Esophagus (tissue), 2 donors: ENCODE measurements at regions not wholly inside any gene's neighbourhood (a gene's known extent, or its start where the extent isn't known, plus 50 kb on each side); places are given as distances from the start of the nearest gene placed in this dataset.

ENCODE experiments used
- H3K27ac ChIP-seq, 2 donors: one replicate each; pipeline ENCODE4 v1.5.1; 2013; ENCODE audit warnings: low read depth in 2 of 2, mild to moderate bottlenecking in 2 of 2, inconsistent platforms in 1 of 2, low read length in 1 of 2, moderate library complexity in 1 of 2
- H3K27me3 ChIP-seq, 2 donors: one replicate each; pipeline ENCODE4 v1.6.1; 2013; ENCODE audit warnings: low read length in 2 of 2, control low read depth in 1 of 2, mild to moderate bottlenecking in 1 of 2; ENCODE audit not compliant: insufficient read depth in 2 of 2, control insufficient read depth in 1 of 2
- H3K36me3 ChIP-seq, 2 donors: one replicate each; pipeline ENCODE4 v1.6.1; 2013; ENCODE audit warnings: low read length in 1 of 2; ENCODE audit not compliant: control insufficient read depth in 2 of 2, insufficient read depth in 2 of 2
- H3K4me1 ChIP-seq, 2 donors: one replicate each; pipeline ENCODE4 v1.6.1; 2013; ENCODE audit warnings: low read length in 1 of 2; ENCODE audit not compliant: control insufficient read depth in 2 of 2, insufficient read depth in 2 of 2
- H3K4me3 ChIP-seq, 2 donors: one replicate each; pipeline ENCODE4 v1.5.1; 2013; ENCODE audit warnings: low read length in 2 of 2, mild to moderate bottlenecking in 2 of 2, low read depth in 1 of 2, moderate library complexity in 1 of 2
- H3K9me3 ChIP-seq, 2 donors: one replicate each; pipeline ENCODE4 v1.6.1; 2013; ENCODE audit warnings: mild to moderate bottlenecking in 2 of 2, low read depth in 1 of 2, low read length in 1 of 2, moderate library complexity in 1 of 2; ENCODE audit not compliant: control insufficient read depth in 2 of 2, insufficient read depth in 1 of 2
- WGBS, 2 donors: extraction: QIAGEN DNeasy Blood & Tissue Kit; methylation state at CpG; one replicate each; pipeline ENCODE4 v1.1.7; 2013; 5-methylcytosine and 5-hydroxymethylcytosine counted together
- donor health status: healthy with polysubstance abuse.
- donor health status: Bipolar disorder and iron deficiency.

DNA sequence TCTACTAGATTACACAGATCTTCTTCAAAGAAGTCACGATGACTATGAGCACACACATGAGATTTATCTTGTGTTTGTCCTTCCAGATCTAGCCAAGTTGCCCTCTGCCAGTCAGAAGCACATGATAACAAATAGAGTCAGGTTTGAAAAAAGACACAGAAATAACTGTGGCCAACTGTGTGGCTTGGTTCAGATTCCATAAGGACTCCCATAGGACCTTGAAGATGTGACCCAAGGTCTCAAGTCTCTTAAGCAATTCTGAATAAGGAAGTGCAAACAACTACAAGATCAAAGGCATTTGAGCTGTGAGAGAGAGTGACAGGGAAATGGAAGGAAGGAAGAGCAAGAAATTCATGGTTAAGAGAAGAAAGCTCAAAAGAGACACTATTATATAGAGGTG, 194.0 kb downstream of the PLPP3 start:
- no peaks in the 10 kb centered on the region for H3K4me1 ChIP-seq
- H3K4me3 ChIP-seq, result no peak overlapping the region
- H3K9me3 ChIP-seq, result no peaks in the 10 kb centered on the region
- no peak overlapping the region for H3K27ac ChIP-seq
- H3K36me3 ChIP-seq, result no peaks in the 10 kb centered on the region
- WGBS, 2 donors, result 67 to 83% methylated on average over 1 of the region's 1 CpG
- H3K27me3 ChIP-seq, result no peaks in the 10 kb centered on the region

DNA sequence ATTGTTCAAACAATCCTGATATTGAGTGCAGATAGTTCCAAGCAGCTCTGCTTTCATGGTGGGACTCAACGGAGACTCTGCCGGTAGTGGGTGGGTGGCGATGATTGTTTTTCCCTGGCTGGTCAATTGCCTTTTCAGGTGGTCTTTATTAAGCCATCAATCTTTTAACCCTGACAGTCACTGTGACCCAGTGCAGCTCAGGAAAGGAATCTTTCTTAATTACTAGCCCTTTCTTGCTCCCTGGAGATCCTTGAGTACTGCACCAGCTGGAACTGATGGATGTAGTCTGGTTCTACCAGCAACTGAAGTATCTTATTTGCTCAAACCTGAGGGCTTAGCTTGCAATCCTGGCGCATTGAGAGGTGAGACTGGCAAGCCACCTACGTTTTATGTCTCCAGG, 196.4 kb downstream of the PLPP3 start:
- 91 to 94% methylated on average over 5 of the region's 5 CpGs for WGBS, 2 donors
- H3K36me3 ChIP-seq, result no peaks in the 10 kb centered on the region
- H3K9me3 ChIP-seq, result no peaks in the 10 kb centered on the region
- H3K4me3 ChIP-seq, result no peak overlapping the region
- no peaks in the 10 kb centered on the region for H3K4me1 ChIP-seq
- H3K27me3 ChIP-seq, result no peaks in the 10 kb centered on the region
- H3K27ac ChIP-seq, result no peak overlapping the region

DNA sequence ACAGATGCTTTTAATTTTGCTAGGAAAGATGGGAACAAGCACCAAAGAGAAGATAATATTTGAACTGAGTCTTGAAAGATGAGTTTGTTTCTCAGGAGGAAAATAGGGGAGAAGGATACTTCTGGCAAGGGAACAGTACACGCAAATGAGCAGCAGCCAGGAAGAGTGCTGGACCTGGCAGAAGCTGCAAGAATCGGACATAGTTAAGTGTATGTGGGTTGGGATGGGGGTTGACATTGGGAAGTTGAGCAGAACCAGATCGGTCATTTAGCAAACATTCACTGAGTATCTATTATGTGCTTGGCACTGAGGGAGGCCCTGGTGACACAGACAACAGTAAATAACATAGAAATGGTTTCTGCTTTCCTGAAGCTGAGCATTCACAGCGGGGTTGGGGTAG, 198.8 kb downstream of the PLPP3 start:
- Histone ChIP-seq H3K36me3 (no peaks in the 10 kb centered on the region), H3K27ac (no peak overlapping the region), H3K4me3 (no peak overlapping the region), H3K4me1 (peaks cover 0 to 4% of the 10 kb centered on the region in 2 donors), H3K27me3 (no peaks in the 10 kb centered on the region), H3K9me3 (no peaks in the 10 kb centered on the region)
- 73 to 78% methylated on average over 4 of the region's 4 CpGs for WGBS, 2 donors

- Histone ChIP-seq H3K27ac (no peak overlapping the region), H3K9me3 (no peaks in the 10 kb centered on the region), H3K4me1 (peaks cover 0 to 4% of the 10 kb centered on the region in 2 donors), H3K4me3 (no peak overlapping the region), H3K36me3 (no peaks in the 10 kb centered on the region), H3K27me3 (no peaks in the 10 kb centered on the region)
- WGBS, 2 donors, result 41 to 48% methylated on average over 6 of the region's 6 CpGs
Measured at GRCh38 chr1:56378341-56379070, 200.9 kb downstream of the PLPP3 start.

GRCh38 chr1:56377431-56377830, 201.9 kb downstream of the PLPP3 start:
- Histone ChIP-seq H3K4me1 (peaks cover 0 to 4% of the 10 kb centered on the region in 2 donors), H3K9me3 (no peaks in the 10 kb centered on the region), H3K36me3 (no peaks in the 10 kb centered on the region), H3K27ac (no peak overlapping the region), H3K4me3 (no peak overlapping the region), H3K27me3 (no peaks in the 10 kb centered on the region)
- WGBS, 2 donors, result 53 to 72% methylated on average over 2 of the region's 2 CpGs

- Histone ChIP-seq H3K36me3 (no peaks in the 10 kb centered on the region), H3K27me3 (no peaks in the 10 kb centered on the region), H3K4me3 (no peak overlapping the region), H3K4me1 (peaks cover 0 to 4% of the 10 kb centered on the region in 2 donors), H3K27ac (no peak overlapping the region), H3K9me3 (no peaks in the 10 kb centered on the region)
- 10 to 19% methylated on average over 7 of the region's 7 CpGs for WGBS, 2 donors
Measured at GRCh38 chr1:56376188-56376984, 203.0 kb downstream of the PLPP3 start.

GRCh38 chr1:56375326-56375804, 204.0 kb downstream of the PLPP3 start:
- Histone ChIP-seq H3K36me3 (no peaks in the 10 kb centered on the region), H3K27ac (no peak overlapping the region), H3K4me1 (peaks cover 0 to 4% of the 10 kb centered on the region in 2 donors), H3K4me3 (no peak overlapping the region), H3K9me3 (no peaks in the 10 kb centered on the region), H3K27me3 (no peaks in the 10 kb centered on the region)
- 46 to 59% methylated on average over 5 of the region's 5 CpGs for WGBS, 2 donors

DNA sequence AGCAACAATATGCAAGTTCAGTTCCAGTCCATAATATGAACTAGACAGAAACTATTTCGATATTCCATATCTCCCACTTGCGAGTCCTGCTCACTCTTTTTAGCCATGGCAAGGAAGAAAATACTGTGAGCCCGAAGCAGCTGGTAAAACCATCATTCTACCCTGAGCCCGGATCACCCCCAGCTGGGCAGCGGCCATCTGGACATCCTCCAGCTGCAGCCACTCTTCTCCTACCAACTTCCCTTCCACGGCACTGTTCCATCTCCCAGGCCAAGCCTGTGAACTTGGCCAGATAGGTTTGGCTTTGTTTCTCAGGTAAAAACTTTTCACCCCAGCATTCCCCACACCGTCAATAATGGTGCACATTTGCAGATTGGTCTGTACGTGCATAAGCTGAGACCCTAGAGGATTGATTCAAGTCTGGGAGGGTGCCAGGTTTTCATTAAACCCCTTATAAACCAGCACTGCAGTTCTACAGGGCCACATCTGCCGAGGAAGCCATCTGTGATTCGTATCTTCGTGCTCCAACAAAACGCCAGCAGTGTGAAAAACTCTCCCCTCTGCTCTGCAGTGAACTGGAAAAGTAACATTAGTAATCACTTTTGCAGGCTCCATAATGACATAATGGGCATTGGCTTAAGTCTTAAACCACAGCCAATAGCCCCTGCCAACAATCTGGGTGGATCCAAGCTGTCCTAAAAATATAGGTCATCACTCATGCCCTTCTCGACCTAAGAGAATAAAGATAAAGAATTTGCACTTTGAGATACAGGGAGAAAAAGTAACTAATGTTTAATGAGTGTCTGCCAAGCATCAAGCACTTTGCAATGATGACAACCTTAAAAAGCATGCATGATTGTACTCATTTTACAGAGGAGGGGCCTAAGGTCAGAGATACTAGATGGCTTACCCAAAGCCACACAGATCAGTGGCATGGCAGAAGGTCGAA, 205.1 kb downstream of the PLPP3 start:
- Histone ChIP-seq H3K4me1 (peaks cover 0 to 4% of the 10 kb centered on the region in 2 donors), H3K27ac (no peak overlapping the region), H3K36me3 (no peaks in the 10 kb centered on the region), H3K27me3 (no peaks in the 10 kb centered on the region), H3K4me3 (no peak overlapping the region), H3K9me3 (no peaks in the 10 kb centered on the region)
- 49 to 65% methylated on average over 14 of the region's 14 CpGs for WGBS, 2 donors

DNA sequence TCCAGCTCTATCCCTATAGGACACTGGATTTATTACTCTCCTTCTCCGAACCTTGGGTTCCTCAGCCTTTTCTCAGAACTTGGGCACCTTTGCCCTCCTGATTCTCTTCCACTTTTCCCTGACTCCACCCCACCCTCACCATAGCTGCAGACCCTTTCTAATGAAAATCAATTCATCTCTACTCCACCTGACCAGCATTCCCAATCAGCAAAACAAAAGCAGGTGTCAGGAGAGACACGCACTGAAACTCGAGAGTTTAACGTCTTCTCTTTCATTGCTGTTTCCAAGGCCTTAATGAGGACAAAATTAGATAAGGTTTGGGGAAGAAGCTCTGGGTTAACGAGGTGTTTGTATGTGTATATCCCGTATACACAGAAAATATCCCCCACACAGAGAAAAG, 208.8 kb downstream of the PLPP3 start:
- no peaks in the 10 kb centered on the region for H3K9me3 ChIP-seq
- H3K27ac ChIP-seq, result no peak overlapping the region
- H3K4me1 ChIP-seq, result no peaks in the 10 kb centered on the region
- H3K36me3 ChIP-seq, result no peaks in the 10 kb centered on the region
- no peak overlapping the region for H3K4me3 ChIP-seq
- WGBS, 2 donors, result 93 to 94% methylated on average over 6 of the region's 6 CpGs
- no peaks in the 10 kb centered on the region for H3K27me3 ChIP-seq
